GM12878 (cell line): ENCODE measurements at regions not wholly inside any gene's neighbourhood (a gene's known extent, or its start where the extent isn't known, plus 50 kb on each side); places are given as distances from the start of the nearest gene placed in this dataset.

ENCODE experiments used
- CTCF ChIP-seq, 3 experiments: IDR thresholded peaks in 2 of 3; conservative IDR thresholded peaks in 1 of 3; 2 replicates each; pipeline ENCODE4 v1.5.1; 2011; ENCODE audit warnings: low read depth in 3 of 3, low read length in 3 of 3, mild to moderate bottlenecking in 3 of 3, control low read depth in 2 of 3, moderate library complexity in 2 of 3, inconsistent platforms in 1 of 3, mixed read lengths in 1 of 3; ENCODE audit not compliant: control insufficient read depth in 2 of 3, insufficient read depth in 1 of 3; ENCODE audit errors: extremely low read depth in 1 of 3
- EZH2 ChIP-seq: IDR thresholded peaks from 2 replicates; pipeline ENCODE4 v1.6.1; 2012; ENCODE audit warnings: low read depth, mild to moderate bottlenecking, control low read depth, inconsistent platforms, low read length, borderline replicate concordance; ENCODE audit not compliant: control insufficient read depth
- NR2C1 ChIP-seq: fragments of 450-650 bp; IDR thresholded peaks from 2 replicates; pipeline ENCODE4 v1.6.1; 2017; ENCODE audit warnings: antibody characterized with exemption, mild to moderate bottlenecking, moderate library complexity
- TF ChIP-seq, protein P1 (sequence below): IDR thresholded peaks from 2 replicates; pipeline ENCODE4 v1.6.1; 2011; ENCODE audit warnings: low read depth, low read length, improper control_type of control experiment, borderline replicate concordance

DNA sequence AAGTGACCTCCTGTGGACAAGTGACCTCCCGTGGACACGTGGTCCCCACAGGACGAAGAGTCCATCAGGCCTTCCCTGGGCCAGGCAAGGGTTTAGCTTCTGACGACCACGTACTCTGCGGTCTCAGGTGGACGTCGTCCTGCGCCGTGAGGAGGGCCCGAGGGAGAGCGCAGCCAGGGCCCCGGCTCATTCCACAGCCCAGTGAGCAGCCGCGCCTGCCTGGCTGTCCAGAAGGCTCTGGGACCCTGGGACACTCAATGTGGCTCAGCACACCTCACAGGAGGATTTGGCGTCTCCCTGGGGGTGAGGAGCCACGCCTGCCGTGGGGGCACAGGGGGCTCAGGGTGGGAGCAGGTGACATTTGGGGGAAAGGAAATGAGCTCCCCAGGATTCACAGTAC is 64.4 kb upstream of the CFAP46 start:
- TF ChIP-seq NR2C1 = no peak
- no peak for TF ChIP-seq CTCF (IDR thresholded peaks at IDR 0.05 in 2 of 3, conservative IDR thresholded peaks at IDR 0.05 in 1 of 3; ENCODE audit: control insufficient read depth in 2 of 3, extremely low read depth in 1 of 3, insufficient read depth in 1 of 3, low read depth in 3 of 3, low read length in 3 of 3)
- TF ChIP-seq EZH2 = no peak
- TF ChIP-seq, protein P1, sequence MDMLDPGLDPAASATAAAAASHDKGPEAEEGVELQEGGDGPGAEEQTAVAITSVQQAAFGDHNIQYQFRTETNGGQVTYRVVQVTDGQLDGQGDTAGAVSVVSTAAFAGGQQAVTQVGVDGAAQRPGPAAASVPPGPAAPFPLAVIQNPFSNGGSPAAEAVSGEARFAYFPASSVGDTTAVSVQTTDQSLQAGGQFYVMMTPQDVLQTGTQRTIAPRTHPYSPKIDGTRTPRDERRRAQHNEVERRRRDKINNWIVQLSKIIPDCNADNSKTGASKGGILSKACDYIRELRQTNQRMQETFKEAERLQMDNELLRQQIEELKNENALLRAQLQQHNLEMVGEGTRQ = no peak
